KMS-11 (cell line): ENCODE measurements at regions not wholly inside any gene's neighbourhood (a gene's known extent, or its start where the extent isn't known, plus 50 kb on each side); places are given as distances from the start of the nearest gene placed in this dataset.
A peak's percentile ranks its signal among the peaks of the same experiment; 100 is the strongest.

Experiments used
- H2AFZ ChIP-seq: fragments of 200-600 bp; sonication (generic); 2 replicates; pipeline ENCODE4 v1.6.1; 2016; ENCODE audit warnings: antibody characterized with exemption, mixed run types, low read depth
- H3K27ac ChIP-seq: fragments of 200-600 bp; sonication (generic); 2 replicates; pipeline ENCODE4 v1.6.1; 2016; ENCODE audit warnings: mild to moderate bottlenecking, mixed run types
- H3K27me3 ChIP-seq: fragments of 200-600 bp; sonication (generic); 2 replicates; pipeline ENCODE4 v1.6.1; 2017; ENCODE audit warnings: mild to moderate bottlenecking, low read depth, mixed run types, moderate library complexity; ENCODE audit not compliant: insufficient read depth
- H3K36me3 ChIP-seq: fragments of 200-600 bp; sonication (generic); 2 replicates; pipeline ENCODE4 v1.6.1; 2017; ENCODE audit warnings: mild to moderate bottlenecking, mixed run types; ENCODE audit not compliant: insufficient read depth
- H3K4me1 ChIP-seq: fragments of 200-600 bp; sonication (generic); 2 replicates; pipeline ENCODE4 v1.6.1; 2016; ENCODE audit warnings: mild to moderate bottlenecking, low read depth, mixed run types; ENCODE audit not compliant: poor library complexity, severe bottlenecking
- H3K4me2 ChIP-seq: fragments of 200-600 bp; sonication (generic); 2 replicates; pipeline ENCODE4 v1.7.0; 2016; ENCODE audit warnings: mild to moderate bottlenecking, mixed run types
- H3K4me3 ChIP-seq: fragments of 200-600 bp; sonication (generic); IDR thresholded peaks from 2 replicates; pipeline ENCODE4 v1.6.1; 2017; ENCODE audit warnings: low read depth, low read length, mixed read lengths; ENCODE audit not compliant: insufficient read depth
- H3K79me2 ChIP-seq: fragments of 200-600 bp; sonication (generic); 2 replicates; pipeline ENCODE4 v1.6.1; 2016; ENCODE audit warnings: low read depth, mixed run types; ENCODE audit not compliant: insufficient read depth
- H3K9ac ChIP-seq: fragments of 200-600 bp; sonication (generic); 2 replicates; pipeline ENCODE4 v1.6.1; 2016; ENCODE audit warnings: mild to moderate bottlenecking, mixed run types
- H4K20me1 ChIP-seq: fragments of 200-600 bp; sonication (generic); 2 replicates; pipeline ENCODE4 v1.6.1; 2016; ENCODE audit warnings: mild to moderate bottlenecking, mixed run types; ENCODE audit not compliant: insufficient read depth
- CTCF ChIP-seq: fragments of 200-600 bp; sonication (generic); conservative IDR thresholded peaks from 2 replicates; pipeline ENCODE4 v1.6.1; 2017; ENCODE audit warnings: low read depth, mild to moderate bottlenecking, antibody characterized with exemption, low read length, moderate library complexity, mixed read lengths

DNA sequence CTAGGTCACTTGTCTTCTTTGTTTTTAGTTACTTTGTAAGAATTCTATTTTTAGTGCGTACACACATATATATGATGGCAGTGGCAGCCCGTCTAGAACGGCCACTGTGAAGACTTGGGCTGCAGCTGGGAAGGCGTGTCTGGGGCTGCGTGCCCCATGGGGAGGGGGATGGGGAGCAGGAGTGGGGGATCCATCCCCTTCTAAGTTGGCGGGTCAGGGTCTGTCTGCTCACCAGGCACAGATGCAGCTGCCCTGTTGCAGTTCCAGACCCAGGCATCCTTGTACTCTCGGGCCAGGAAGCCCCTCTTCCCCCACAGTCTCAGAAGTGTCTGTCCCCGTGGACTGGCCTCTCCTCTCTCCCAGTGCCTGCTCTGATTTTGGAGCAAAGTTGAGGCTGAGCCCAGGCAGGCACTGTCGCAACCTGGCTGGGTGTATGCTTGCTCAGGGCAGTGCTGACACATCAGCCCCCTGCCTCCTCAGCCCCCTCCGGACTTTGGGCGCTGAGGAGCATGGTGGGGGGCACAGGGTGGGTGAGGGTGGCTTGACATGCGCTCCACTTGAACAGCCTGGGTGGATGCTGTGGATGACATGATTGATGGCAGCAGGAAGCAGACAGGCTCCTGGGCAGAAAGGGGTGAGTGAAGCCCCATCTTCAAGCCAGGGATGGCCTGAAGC is 271.2 kb upstream of the NAV3 start:
- Histone ChIP-seq H2AFZ (no peak overlapping the region), H3K27me3 (no peaks in the 10 kb centered on the region), H3K4me2 (no peak overlapping the region), H3K9ac (no peak overlapping the region), H4K20me1 (no peaks in the 10 kb centered on the region), H3K27ac (no peak overlapping the region), H3K4me3 (no peak overlapping the region), H3K79me2 (no peaks in the 10 kb centered on the region), H3K4me1 (peaks cover 3% of the 10 kb centered on the region), H3K36me3 (no peaks in the 10 kb centered on the region)
- TF ChIP-seq CTCF, result no peak

- no peak overlapping the region for H2AFZ ChIP-seq
- no peak for TF ChIP-seq CTCF
- H3K4me3 ChIP-seq, result no peak overlapping the region
- no peaks in the 10 kb centered on the region for H3K36me3 ChIP-seq
- H4K20me1 ChIP-seq, result no peaks in the 10 kb centered on the region
- no peaks in the 10 kb centered on the region for H3K79me2 ChIP-seq
- no peak overlapping the region for H3K4me2 ChIP-seq
- peaks cover 26% of the 10 kb centered on the region for H3K4me1 ChIP-seq
- no peaks in the 10 kb centered on the region for H3K27me3 ChIP-seq
- no peak overlapping the region for H3K27ac ChIP-seq
- no peak overlapping the region for H3K9ac ChIP-seq
These were observed 275.6 kb upstream of the NAV3 start for GRCh38 chr12:77555074-77555473.

DNA sequence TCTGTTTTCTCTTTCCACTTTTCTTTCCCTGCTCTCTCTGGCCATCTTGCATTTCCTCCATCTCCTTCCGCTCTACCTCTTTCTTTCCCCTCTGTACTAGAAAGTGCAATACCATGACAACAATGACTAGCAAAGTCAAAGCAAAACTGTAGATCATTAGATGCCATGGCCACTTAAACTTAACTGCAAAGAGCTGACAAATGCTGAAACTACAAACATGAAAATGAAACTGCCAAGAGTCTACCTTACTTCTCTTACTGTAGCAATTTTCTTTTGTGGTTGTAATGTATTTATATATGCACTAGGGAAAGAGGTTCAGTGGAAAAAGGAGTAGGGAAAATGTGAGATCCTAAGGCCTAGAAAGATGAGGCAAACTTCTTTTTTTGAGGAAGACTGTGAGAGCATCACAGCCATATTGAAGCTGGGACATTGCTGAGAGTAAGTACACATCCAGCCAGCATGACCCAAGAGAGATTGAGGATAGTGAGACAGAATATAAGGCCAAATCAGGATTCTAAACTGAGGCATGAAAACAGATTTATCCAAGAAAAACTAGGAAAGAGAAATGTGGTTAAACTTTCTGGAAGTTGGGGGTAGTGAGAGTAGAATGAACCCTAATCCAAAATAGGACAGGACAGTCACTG is 276.6 kb upstream of the NAV3 start:
- no peaks in the 10 kb centered on the region for H4K20me1 ChIP-seq
- H3K36me3 ChIP-seq, result no peaks in the 10 kb centered on the region
- peak overlapping the region; percentile 66 for H2AFZ ChIP-seq
- TF ChIP-seq CTCF, result no peak
- no peaks in the 10 kb centered on the region for H3K79me2 ChIP-seq
- peak overlapping the region; percentile 61 for H3K4me2 ChIP-seq
- H3K9ac ChIP-seq, result peak overlapping the region; percentile 40; the same call in 1 of the 2 replicates
- H3K27ac ChIP-seq, result peak overlapping the region; percentile 82
- peaks cover 26% of the 10 kb centered on the region for H3K4me1 ChIP-seq
- H3K4me3 ChIP-seq, result no peak overlapping the region
- H3K27me3 ChIP-seq, result no peaks in the 10 kb centered on the region

GRCh38 chr12:77549383-77550128 is 281.1 kb upstream of the NAV3 start:
- Histone ChIP-seq H2AFZ (no peak overlapping the region), H4K20me1 (no peaks in the 10 kb centered on the region), H3K36me3 (no peaks in the 10 kb centered on the region), H3K9ac (no peak overlapping the region), H3K4me1 (peaks cover 23% of the 10 kb centered on the region), H3K27me3 (no peaks in the 10 kb centered on the region), H3K79me2 (no peaks in the 10 kb centered on the region), H3K4me3 (no peak overlapping the region), H3K27ac (no peak overlapping the region), H3K4me2 (no peak overlapping the region)
- TF ChIP-seq CTCF, result no peak
